Parathyroid adenoma (tissue), 2 donors: ENCODE measurements at regions not wholly inside any gene's neighbourhood (a gene's known extent, or its start where the extent isn't known, plus 50 kb on each side); places are given as distances from the start of the nearest gene placed in this dataset.

ENCODE experiments used
- H2AFZ ChIP-seq: fragments of 300-600 bp; sonication (generic); one replicate; pipeline ENCODE4 v1.7.0; 2017; ENCODE audit warnings: antibody characterized with exemption, mild to moderate bottlenecking
- H3K27ac ChIP-seq: fragments of 300-600 bp; sonication (generic); one replicate; pipeline ENCODE4 v1.7.0; 2017
- H3K27me3 ChIP-seq: fragments of 300-600 bp; sonication (generic); one replicate; pipeline ENCODE4 v1.7.0; 2017; ENCODE audit warnings: low read length; ENCODE audit not compliant: control insufficient read depth, insufficient read depth
- H3K36me3 ChIP-seq: fragments of 300-600 bp; sonication (generic); one replicate; pipeline ENCODE4 v1.7.0; 2017; ENCODE audit warnings: low read length; ENCODE audit not compliant: control insufficient read depth, insufficient read depth
- H3K4me1 ChIP-seq: fragments of 300-600 bp; sonication (generic); one replicate; pipeline ENCODE4 v1.7.0; 2017; ENCODE audit warnings: control low read depth
- H3K4me2 ChIP-seq: fragments of 300-600 bp; sonication (generic); one replicate; pipeline ENCODE4 v1.7.0; 2017; ENCODE audit warnings: low read length
- H3K4me3 ChIP-seq: fragments of 300-600 bp; sonication (generic); one replicate; pipeline ENCODE4 v1.7.0; 2017; ENCODE audit warnings: low read depth, low read length
- H3K79me2 ChIP-seq: fragments of 300-600 bp; sonication (generic); one replicate; pipeline ENCODE4 v1.7.0; 2017; ENCODE audit warnings: control low read depth
- H3K9ac ChIP-seq: fragments of 300-600 bp; sonication (generic); one replicate; pipeline ENCODE4 v1.7.0; 2017; ENCODE audit warnings: mild to moderate bottlenecking
- H3K9me3 ChIP-seq: fragments of 300-600 bp; sonication (generic); one replicate; pipeline ENCODE4 v1.7.0; 2017; ENCODE audit warnings: low read length; ENCODE audit not compliant: control insufficient read depth
- CTCF ChIP-seq: fragments of 300-600 bp; sonication (generic); IDR thresholded peaks from one replicate; pipeline ENCODE4 v1.7.0; 2017; ENCODE audit warnings: antibody characterized with exemption, mild to moderate bottlenecking
- donor health status: primary hyperparathyroidism.

- Histone ChIP-seq H3K36me3 (no peaks in the 10 kb centered on the region), H3K9me3 (no peaks in the 10 kb centered on the region), H3K27me3 (no peaks in the 10 kb centered on the region), H2AFZ (no peak overlapping the region), H3K27ac (no peak overlapping the region), H3K9ac (no peak overlapping the region), H3K4me1 (no peaks in the 10 kb centered on the region), H3K79me2 (no peaks in the 10 kb centered on the region), H3K4me3 (no peak overlapping the region), H3K4me2 (no peak overlapping the region)
- no peak for TF ChIP-seq CTCF
Observed at GRCh38 chr3:152915695-152916094, 80.8 kb downstream of the P2RY1 start.

GRCh38 chr3:152916753-152917279, 81.9 kb downstream of the P2RY1 start:
- no peak for TF ChIP-seq CTCF
- no peak overlapping the region for H2AFZ ChIP-seq
- H3K4me1 ChIP-seq = no peaks in the 10 kb centered on the region
- H3K79me2 ChIP-seq = no peaks in the 10 kb centered on the region
- H3K27me3 ChIP-seq = no peaks in the 10 kb centered on the region
- no peak overlapping the region for H3K4me2 ChIP-seq
- H3K27ac ChIP-seq = no peak overlapping the region
- no peak overlapping the region for H3K4me3 ChIP-seq
- H3K9ac ChIP-seq = no peak overlapping the region
- no peaks in the 10 kb centered on the region for H3K9me3 ChIP-seq
- H3K36me3 ChIP-seq = no peaks in the 10 kb centered on the region

- Histone ChIP-seq H3K27me3 (no peaks in the 10 kb centered on the region), H3K27ac (no peak overlapping the region), H3K4me2 (no peak overlapping the region), H3K79me2 (no peaks in the 10 kb centered on the region), H3K9ac (no peak overlapping the region), H3K36me3 (no peaks in the 10 kb centered on the region), H2AFZ (no peak overlapping the region), H3K4me3 (no peak overlapping the region), H3K4me1 (no peaks in the 10 kb centered on the region), H3K9me3 (no peaks in the 10 kb centered on the region)
- no peak for TF ChIP-seq CTCF
Observed at GRCh38 chr3:152921351-152921750, 86.4 kb downstream of the P2RY1 start.

- Histone ChIP-seq H3K27me3 (no peaks in the 10 kb centered on the region), H3K79me2 (no peaks in the 10 kb centered on the region), H3K27ac (no peak overlapping the region), H3K4me3 (no peak overlapping the region), H2AFZ (no peak overlapping the region), H3K4me2 (no peak overlapping the region), H3K36me3 (no peaks in the 10 kb centered on the region), H3K9ac (no peak overlapping the region), H3K4me1 (no peaks in the 10 kb centered on the region), H3K9me3 (no peaks in the 10 kb centered on the region)
- TF ChIP-seq CTCF = no peak
Observed at GRCh38 chr3:152922554-152922953, 87.6 kb downstream of the P2RY1 start.

GRCh38 chr3:152927131-152927530, 92.2 kb downstream of the P2RY1 start:
- Histone ChIP-seq H3K27ac (no peak overlapping the region), H3K9ac (no peak overlapping the region), H3K4me2 (no peak overlapping the region), H3K79me2 (no peaks in the 10 kb centered on the region), H3K4me3 (no peak overlapping the region), H2AFZ (no peak overlapping the region), H3K27me3 (no peaks in the 10 kb centered on the region), H3K9me3 (no peaks in the 10 kb centered on the region), H3K36me3 (no peaks in the 10 kb centered on the region), H3K4me1 (no peaks in the 10 kb centered on the region)
- TF ChIP-seq CTCF = no peak
